Fibroblast of lung (primary cell): ENCODE measurements at regions not wholly inside any gene's neighbourhood (a gene's known extent, or its start where the extent isn't known, plus 50 kb on each side); places are given as distances from the start of the nearest gene placed in this dataset.

Experiments used
- DNase-seq, 2 donors: peaks; one replicate each; pipeline versions ENCODE4 v3.0.0 to v3.0.0-alpha.2; 2010; ENCODE audit warnings: low read depth in 2 of 2
- H2AFZ ChIP-seq: 2 replicates; pipeline ENCODE4 v1.5.1; 2012; ENCODE audit warnings: low read length, control low read depth, inconsistent platforms
- H3K27ac ChIP-seq: 2 replicates; pipeline ENCODE4 v1.5.1; 2011; ENCODE audit warnings: low read length, control low read depth; ENCODE audit not compliant: insufficient read depth
- H3K27me3 ChIP-seq: 2 replicates; pipeline ENCODE4 v1.5.1; 2011; ENCODE audit warnings: mild to moderate bottlenecking, low read length; ENCODE audit not compliant: control insufficient read depth, insufficient read depth
- H3K36me3 ChIP-seq: 2 replicates; pipeline ENCODE4 v1.5.1; 2011; ENCODE audit warnings: low read length; ENCODE audit not compliant: control insufficient read depth, insufficient read depth
- H3K4me1 ChIP-seq: 2 replicates; pipeline ENCODE4 v1.5.1; 2011; ENCODE audit warnings: low read length; ENCODE audit not compliant: control insufficient read depth, insufficient read depth; ENCODE audit errors: extremely low read depth
- H3K4me2 ChIP-seq: 2 replicates; pipeline ENCODE4 v1.5.1; 2011; ENCODE audit warnings: low read length, control low read depth; ENCODE audit not compliant: insufficient read depth; ENCODE audit errors: extremely low read depth
- H3K4me3 ChIP-seq, 4 experiments: fragments of 200-600 bp in 1 of 4; sonication (generic) in 1 of 4; replicated peaks in 1 of 4; 2 replicates each; pipeline ENCODE4 v1.5.1; 2011 to 2016; ENCODE audit warnings: low read length in 4 of 4, low read depth in 3 of 4, mild to moderate bottlenecking in 3 of 4, control low read depth in 2 of 4, inconsistent platforms in 1 of 4, mixed read lengths in 1 of 4; ENCODE audit not compliant: insufficient read depth in 1 of 4; ENCODE audit errors: control extremely low read depth in 1 of 4
- H3K79me2 ChIP-seq: 2 replicates; pipeline ENCODE4 v1.5.1; 2012; ENCODE audit warnings: mild to moderate bottlenecking, low read length, inconsistent platforms; ENCODE audit not compliant: control insufficient read depth, insufficient read depth
- H3K9ac ChIP-seq: 2 replicates; pipeline ENCODE4 v1.5.1; 2011; ENCODE audit warnings: mild to moderate bottlenecking, low read length, control low read depth; ENCODE audit not compliant: insufficient read depth
- H3K9me3 ChIP-seq: 2 replicates; pipeline ENCODE4 v1.5.1; 2012; ENCODE audit warnings: low read depth, low read length; ENCODE audit not compliant: control insufficient read depth, insufficient read depth
- H4K20me1 ChIP-seq: 2 replicates; pipeline ENCODE4 v1.5.1; 2011; ENCODE audit warnings: low read length; ENCODE audit not compliant: control insufficient read depth, insufficient read depth; ENCODE audit errors: extremely low read depth
- CTCF ChIP-seq, 2 donors: IDR thresholded peaks in 1 of 2; conservative IDR thresholded peaks in 1 of 2; 1 replicate in 1 of 2; 2 replicates in 1 of 2; pipeline ENCODE4 v1.5.1; 2011 to 2012; ENCODE audit warnings: low read length in 2 of 2, control low read depth in 1 of 2, inconsistent platforms in 1 of 2, low read depth in 1 of 2, mild to moderate bottlenecking in 1 of 2
- EZH2 ChIP-seq: IDR thresholded peaks from 2 replicates; pipeline ENCODE4 v1.5.1; 2012; ENCODE audit warnings: low read length, control low read depth, mild to moderate bottlenecking; ENCODE audit errors: missing control alignments

GRCh38 chr1:96185181-96185580, 536.4 kb upstream of the PTBP2 start:
- Histone ChIP-seq H3K79me2 (no peaks in the 10 kb centered on the region), H3K4me3 (no peak overlapping the region), H2AFZ (no peak overlapping the region), H3K9me3 (no peaks in the 10 kb centered on the region), H3K9ac (no peak overlapping the region), H3K4me1 (no peaks in the 10 kb centered on the region), H4K20me1 (no peaks in the 10 kb centered on the region), H3K36me3 (no peaks in the 10 kb centered on the region), H3K4me2 (no peak overlapping the region), H3K27me3 (no peaks in the 10 kb centered on the region), H3K27ac (no peak overlapping the region)
- DNase-seq = no peak
- TF ChIP-seq CTCF (conservative IDR thresholded peaks at IDR 0.05 in 1 of 2, IDR thresholded peaks at IDR 0.05 in 1 of 2; ENCODE audit: low read depth in 1 of 2, low read length in 2 of 2) (no peak), EZH2 (no peak)

- H2AFZ ChIP-seq = no peak overlapping the region
- DNase-seq = no peak
- H3K27me3 ChIP-seq = no peaks in the 10 kb centered on the region
- H3K36me3 ChIP-seq = no peaks in the 10 kb centered on the region
- H3K79me2 ChIP-seq = no peaks in the 10 kb centered on the region
- no peaks in the 10 kb centered on the region for H3K4me1 ChIP-seq
- no peak overlapping the region for H3K9ac ChIP-seq
- no peak overlapping the region for H3K4me3 ChIP-seq
- H3K27ac ChIP-seq = no peak overlapping the region
- TF ChIP-seq EZH2 (no peak), CTCF (conservative IDR thresholded peaks at IDR 0.05 in 1 of 2, IDR thresholded peaks at IDR 0.05 in 1 of 2; ENCODE audit: low read depth in 1 of 2, low read length in 2 of 2) (no peak)
- H4K20me1 ChIP-seq = no peaks in the 10 kb centered on the region
- no peaks in the 10 kb centered on the region for H3K9me3 ChIP-seq
- H3K4me2 ChIP-seq = no peak overlapping the region
Measured at GRCh38 chr1:96187020-96187419, 534.6 kb upstream of the PTBP2 start.

GRCh38 chr1:96191165-96191564, 530.4 kb upstream of the PTBP2 start:
- TF ChIP-seq EZH2 (no peak), CTCF (conservative IDR thresholded peaks at IDR 0.05 in 1 of 2, IDR thresholded peaks at IDR 0.05 in 1 of 2; ENCODE audit: low read depth in 1 of 2, low read length in 2 of 2) (no peak)
- Histone ChIP-seq H3K27me3 (no peaks in the 10 kb centered on the region), H3K27ac (no peak overlapping the region), H4K20me1 (no peaks in the 10 kb centered on the region), H3K9ac (no peak overlapping the region), H3K36me3 (no peaks in the 10 kb centered on the region), H3K79me2 (no peaks in the 10 kb centered on the region), H3K4me3 (no peak overlapping the region), H3K4me2 (no peak overlapping the region), H3K4me1 (no peaks in the 10 kb centered on the region), H3K9me3 (no peaks in the 10 kb centered on the region), H2AFZ (no peak overlapping the region)
- no peak for DNase-seq
